ENCODE measurements at regions not wholly inside any gene's neighbourhood (a gene's known extent, or its start where the extent isn't known, plus 50 kb on each side); places are given as distances from the start of the nearest gene placed in this dataset.

GRCh38 chr1:182200025-182200812 lies 138.7 kb upstream of the ZNF648 start:
- no peak for DNase-seq (ENCODE audit: low read depth in 4 of 4, low spot score in 3 of 4)

- no peak for DNase-seq (ENCODE audit: low read depth in 4 of 4, low spot score in 3 of 4)
Observed at GRCh38 chr1:182198006-182198605, 136.6 kb upstream of the ZNF648 start.

GRCh38 chr1:182196897-182197870 lies 135.7 kb upstream of the ZNF648 start:
- DNase-seq (ENCODE audit: low read depth in 4 of 4, low spot score in 3 of 4) = no peak

DNA sequence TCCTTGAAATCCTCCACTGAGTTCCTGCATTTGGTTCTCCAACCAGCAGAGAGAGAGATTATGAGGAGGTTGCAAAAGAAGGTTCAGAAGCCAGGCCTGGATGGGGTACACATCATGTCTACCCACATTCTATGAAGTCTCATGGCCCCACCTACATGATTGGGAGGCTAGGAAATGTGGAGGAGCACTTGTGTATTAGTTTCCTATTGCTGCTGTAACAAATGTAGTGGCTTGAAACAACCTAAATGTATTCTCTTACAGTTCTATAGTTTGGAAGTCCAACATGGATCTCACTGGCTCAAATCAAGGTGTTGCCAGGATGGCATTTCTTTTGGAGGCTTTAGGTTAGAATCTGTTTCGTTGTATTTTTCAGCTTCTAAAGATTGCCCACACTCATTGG lies 134.2 kb upstream of the ZNF648 start:
- no peak for DNase-seq (ENCODE audit: low read depth in 4 of 4, low spot score in 3 of 4)

DNA sequence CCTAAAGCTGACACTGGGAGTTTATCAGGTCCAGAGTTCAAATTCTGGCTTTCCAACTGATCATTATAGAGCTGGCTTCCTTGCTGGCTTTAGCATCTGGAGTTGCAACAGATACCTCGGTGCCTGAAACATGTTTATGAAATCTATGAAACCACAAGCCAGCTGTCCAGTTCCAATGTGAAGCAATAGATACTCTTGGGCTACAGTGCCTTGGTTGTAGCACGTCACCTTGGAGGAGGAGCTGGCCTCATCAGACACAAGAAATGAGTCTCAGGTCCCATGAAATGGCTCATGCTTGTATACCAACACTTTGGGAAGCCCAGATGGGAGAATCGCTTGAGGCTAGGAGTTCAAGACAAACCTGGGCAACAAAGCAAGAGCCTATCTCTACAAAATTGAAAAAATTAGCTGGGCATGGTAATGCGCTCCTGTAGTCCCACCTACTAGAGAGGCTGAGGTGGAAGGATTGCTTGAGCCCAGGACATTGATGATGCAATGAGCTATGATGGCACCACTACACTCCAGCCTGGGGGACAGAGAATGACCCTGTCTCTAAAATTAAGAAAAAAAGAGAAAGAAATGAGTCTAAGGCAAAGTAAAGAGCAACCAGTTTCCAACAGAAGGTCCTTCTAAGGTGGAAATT lies 132.5 kb upstream of the ZNF648 start:
- DNase-seq (ENCODE audit: low read depth in 4 of 4, low spot score in 3 of 4) = no peak

GRCh38 chr1:182192966-182193365 lies 131.5 kb upstream of the ZNF648 start:
- no peak for DNase-seq (ENCODE audit: low read depth in 4 of 4, low spot score in 3 of 4)

- DNase-seq (ENCODE audit: low read depth in 4 of 4, low spot score in 3 of 4) = no peak
Observed at GRCh38 chr1:182192215-182192614, 130.7 kb upstream of the ZNF648 start.

DNA sequence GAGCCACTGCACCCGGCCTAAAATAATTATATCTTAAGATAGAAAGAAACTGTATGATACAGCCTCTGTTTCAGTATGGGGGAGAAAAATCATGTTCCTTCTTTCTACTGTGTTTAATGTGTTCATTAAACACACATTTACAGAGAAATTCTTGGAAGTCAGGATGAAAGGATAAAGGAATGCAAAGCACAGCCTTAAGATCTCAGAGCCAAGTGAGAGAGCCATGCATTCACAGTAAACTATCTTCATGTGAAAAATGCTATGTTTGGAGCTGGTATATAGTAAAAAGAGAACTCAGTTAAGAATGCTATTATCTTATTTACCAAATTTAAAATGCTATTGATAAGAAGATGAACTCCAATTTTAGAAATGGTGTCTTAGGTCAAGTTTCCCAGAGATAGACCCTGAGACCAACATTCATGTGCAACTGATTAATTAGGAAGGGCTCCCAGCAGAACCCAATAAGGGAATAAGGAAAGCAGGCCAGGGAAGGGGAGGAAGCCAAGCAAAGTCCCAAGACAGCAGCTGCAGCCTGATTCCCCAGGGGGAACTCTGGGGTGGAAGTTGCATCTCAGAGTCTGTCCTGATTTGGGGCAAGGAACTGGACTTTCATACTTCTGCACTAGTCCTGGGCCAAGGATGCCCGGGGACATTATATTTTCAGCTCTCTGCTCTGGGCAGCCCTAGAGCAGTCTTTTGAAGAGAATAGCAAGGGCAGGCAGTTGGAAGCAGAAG lies 130.0 kb upstream of the ZNF648 start:
- DNase-seq (ENCODE audit: low read depth in 4 of 4, low spot score in 3 of 4) = no peak

DNA sequence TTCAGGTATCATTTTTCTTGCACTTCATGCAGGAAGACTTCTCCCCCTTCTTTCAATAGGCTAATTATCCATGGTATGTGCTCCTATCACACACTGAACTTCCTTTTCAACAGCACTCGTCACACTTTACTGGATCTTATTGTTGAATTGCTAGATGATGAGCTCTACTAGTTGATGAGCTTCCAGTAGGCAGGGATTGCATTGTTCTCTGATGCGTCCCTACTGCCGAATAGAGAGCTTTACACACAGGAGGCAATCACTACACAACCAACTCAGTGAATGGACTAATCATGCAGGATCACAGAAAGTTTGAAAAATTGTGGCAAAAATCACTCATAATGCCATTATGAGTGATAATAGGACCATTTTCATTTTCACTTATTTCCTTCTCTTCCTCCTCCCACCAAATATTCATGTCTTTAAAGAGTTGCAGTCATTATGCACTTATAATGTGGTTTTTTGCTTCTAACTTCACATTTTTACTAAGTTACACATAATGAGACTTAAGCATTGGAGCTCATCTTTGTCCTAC lies 128.1 kb upstream of the ZNF648 start:
- DNase-seq (ENCODE audit: low read depth in 4 of 4, low spot score in 3 of 4) = no peak

DNA sequence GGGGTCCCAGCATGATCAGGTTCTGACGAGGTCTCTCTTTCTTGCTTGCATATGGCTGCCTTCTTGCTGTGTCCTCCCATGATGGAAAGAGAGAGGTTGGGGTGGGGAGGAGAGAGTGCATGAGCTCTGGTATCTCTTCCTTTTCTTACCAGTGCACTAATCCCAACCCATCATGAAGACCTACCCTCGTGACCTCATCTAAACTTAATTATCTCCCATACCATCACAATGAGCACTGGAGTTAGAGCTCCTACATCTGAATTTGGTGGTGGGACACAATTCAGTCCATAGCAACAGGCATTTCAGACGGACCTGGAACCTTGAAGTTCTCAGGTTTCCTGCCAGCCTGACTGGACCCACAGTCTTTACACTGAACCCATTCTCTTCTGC lies 125.2 kb upstream of the ZNF648 start:
- DNase-seq (ENCODE audit: low read depth in 4 of 4, low spot score in 3 of 4) = no peak

GRCh38 chr1:182185842-182186756 lies 124.6 kb upstream of the ZNF648 start:
- no peak for DNase-seq (ENCODE audit: low read depth in 4 of 4, low spot score in 3 of 4)

DNA sequence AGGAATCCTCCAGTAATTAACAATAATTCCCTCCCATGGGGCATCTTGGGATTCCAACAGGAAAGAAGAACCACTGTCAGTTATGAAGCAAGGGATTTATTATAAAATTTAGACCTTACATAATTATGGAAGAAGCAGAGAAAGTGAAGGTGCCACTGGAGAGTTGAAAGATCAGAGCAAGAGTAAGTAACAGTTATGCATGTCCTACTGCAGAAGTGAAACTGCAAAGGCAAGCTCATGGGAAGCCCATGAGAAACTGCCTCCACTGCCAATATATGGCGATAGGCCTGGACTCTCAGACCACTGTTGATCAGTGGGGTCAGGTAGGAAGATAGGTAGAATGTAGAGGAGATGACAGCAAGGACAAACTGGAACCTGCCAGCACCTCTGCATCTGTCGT lies 123.6 kb upstream of the ZNF648 start:
- no peak for DNase-seq (ENCODE audit: low read depth in 4 of 4, low spot score in 3 of 4)

- no peak for DNase-seq (ENCODE audit: low read depth in 4 of 4, low spot score in 3 of 4)
Observed at GRCh38 chr1:182183606-182184005, 122.1 kb upstream of the ZNF648 start.

DNA sequence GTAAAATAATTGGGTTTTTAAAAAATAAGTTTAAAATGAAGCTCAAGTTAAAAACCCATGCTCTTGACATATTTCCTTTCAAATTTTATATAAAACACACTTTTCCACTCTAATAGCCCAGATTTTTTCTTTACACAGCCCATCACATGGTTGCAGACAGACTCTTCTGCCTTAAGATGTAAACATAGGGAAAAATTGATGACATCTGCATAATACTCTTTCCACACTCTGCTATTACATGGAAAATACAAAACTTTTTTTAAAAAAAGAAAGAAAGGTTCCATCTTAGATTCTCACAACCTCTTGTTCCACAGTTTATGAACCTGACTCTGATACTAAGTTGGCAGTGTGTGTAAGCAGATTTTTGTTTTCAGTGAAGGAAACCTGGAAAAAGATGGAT lies 120.8 kb upstream of the ZNF648 start:
- no peak for DNase-seq (ENCODE audit: low read depth in 4 of 4, low spot score in 3 of 4)

- no peak for DNase-seq (ENCODE audit: low read depth in 4 of 4, low spot score in 3 of 4)
Observed at GRCh38 chr1:182181167-182181572, 119.7 kb upstream of the ZNF648 start.

DNA sequence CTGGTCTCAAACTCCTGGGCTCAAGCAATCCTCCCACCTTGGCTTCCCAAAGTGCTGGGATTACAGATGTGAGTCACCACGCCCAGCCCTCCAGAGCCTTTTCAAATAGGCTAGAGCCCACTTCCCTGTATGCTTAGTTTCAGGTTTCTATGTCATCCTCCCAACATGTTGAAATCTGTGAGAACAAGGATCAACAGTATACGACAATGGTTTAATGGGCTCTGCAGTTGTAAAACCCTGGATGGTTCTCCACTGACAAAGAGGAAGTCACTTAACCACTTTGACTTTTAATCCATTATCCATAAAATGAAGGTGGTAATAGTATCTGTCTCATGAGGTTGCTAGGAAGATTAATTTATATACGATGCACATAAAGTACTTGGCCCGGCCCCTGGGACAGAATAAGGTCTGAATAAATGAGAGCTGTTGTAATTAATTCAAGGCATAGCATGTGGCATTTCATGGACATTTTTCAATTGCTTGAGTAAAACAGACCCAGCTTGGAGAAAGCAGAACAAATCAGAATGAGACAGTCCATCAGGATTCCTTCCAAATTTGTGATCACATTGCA lies 113.9 kb upstream of the ZNF648 start:
- DNase-seq (ENCODE audit: low read depth in 4 of 4, low spot score in 3 of 4) = no peak

GRCh38 chr1:182174513-182174855 lies 113.0 kb upstream of the ZNF648 start:
- DNase-seq (ENCODE audit: low read depth in 4 of 4, low spot score in 3 of 4) = no peak

- DNase-seq (ENCODE audit: low read depth in 4 of 4, low spot score in 3 of 4) = no peak
Observed at GRCh38 chr1:182173808-182174512, 112.4 kb upstream of the ZNF648 start.
